Hepatocyte (in vitro differentiated cells): ENCODE measurements at regions not wholly inside any gene's neighbourhood (a gene's known extent, or its start where the extent isn't known, plus 50 kb on each side); places are given as distances from the start of the nearest gene placed in this dataset.

Experiments used
- CTCF ChIP-seq: fragments of 200-600 bp; sonication (generic); IDR thresholded peaks from 2 replicates; pipeline ENCODE4 v1.5.1; 2016; ENCODE audit warnings: antibody characterized with exemption, mild to moderate bottlenecking; ENCODE audit not compliant: poor library complexity
- EZH2phosphoT487 ChIP-seq: fragments of 200-600 bp; sonication (generic); IDR thresholded peaks from one replicate; pipeline ENCODE4 v1.6.1; 2018; ENCODE audit warnings: antibody characterized with exemption, mild to moderate bottlenecking, low read depth, moderate library complexity; ENCODE audit not compliant: unreplicated experiment, severe bottlenecking

- no peak for TF ChIP-seq CTCF
- no peak for TF ChIP-seq EZH2phosphoT487
These were observed 107.4 kb upstream of the RGS6 start for GRCh38 chr14:71824816-71825215.
